SHP77 treated with DMSO at 0.1 percent for 48 hours (cell line): ENCODE measurements at regions not wholly inside any gene's neighbourhood (a gene's known extent, or its start where the extent isn't known, plus 50 kb on each side); places are given as distances from the start of the nearest gene placed in this dataset.
"Not testable (repeated sequence)": the region's sequence is repeated elsewhere in the genome, so short reads cannot be mapped to it uniquely, and the experiment has no call there.

Experiments used
- DNase-seq: peaks from one replicate; lab custom pipeline; 2025; lab: John Stamatoyannopoulos, UW

DNA sequence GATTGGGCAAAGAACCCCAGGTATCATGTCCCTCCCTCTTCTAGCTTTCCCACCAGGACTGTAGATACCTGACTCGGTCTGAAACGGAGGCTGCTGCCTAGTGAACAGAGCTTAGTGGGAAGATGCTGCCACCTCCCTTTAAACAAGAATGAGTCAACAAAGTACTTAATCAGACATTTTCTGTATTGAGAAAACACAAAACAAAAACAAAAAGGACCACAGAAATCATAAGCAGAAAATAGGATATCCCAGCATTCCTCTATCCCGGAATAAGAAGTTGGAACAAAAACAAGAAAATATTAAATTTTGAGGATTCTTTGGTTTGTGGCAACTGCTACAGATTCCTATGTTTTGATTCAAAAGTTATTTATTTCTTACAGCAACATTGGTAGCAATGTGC is 51.7 kb upstream of the COL8A1 start:
- no peak for DNase-seq

DNA sequence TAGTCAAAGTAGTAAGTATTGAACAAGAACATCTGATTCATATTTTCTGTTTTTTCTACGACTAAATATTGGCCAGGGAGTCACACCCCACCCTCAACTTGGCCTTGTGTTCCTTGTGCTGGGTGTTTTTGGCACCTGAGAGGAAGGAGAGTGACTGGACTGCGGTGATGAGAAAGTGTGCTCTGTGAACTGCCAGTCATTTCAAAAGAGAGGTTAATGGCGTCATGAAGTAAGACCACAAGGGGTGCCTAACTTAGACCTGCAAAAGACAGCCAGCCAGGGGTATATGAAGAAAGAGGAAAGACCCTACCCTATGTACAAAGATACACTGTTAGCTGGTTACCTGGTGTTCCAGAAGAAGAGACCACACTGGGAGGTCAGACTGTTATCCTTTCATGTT is 58.4 kb upstream of the COL8A1 start:
- DNase-seq = no peak

DNA sequence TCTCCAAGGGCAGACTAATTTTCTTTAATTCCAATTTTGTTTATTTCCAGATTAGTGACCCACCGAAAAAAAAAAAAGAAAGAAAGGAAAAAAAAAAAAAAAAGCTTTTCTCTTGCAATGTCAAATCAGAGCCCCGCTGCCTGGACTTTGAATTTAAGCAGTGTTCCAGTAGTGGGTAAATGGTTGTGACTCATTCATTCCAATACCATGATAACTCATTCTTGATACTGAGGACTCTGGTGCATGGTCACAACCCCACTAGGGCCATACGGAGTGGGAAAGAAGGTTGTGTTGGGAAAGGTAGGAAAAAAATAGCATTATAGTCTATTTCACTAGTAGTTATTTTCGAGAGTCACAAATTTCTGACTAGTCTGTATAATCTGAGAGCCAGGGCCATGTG is 59.1 kb upstream of the COL8A1 start:
- no peak for DNase-seq

DNA sequence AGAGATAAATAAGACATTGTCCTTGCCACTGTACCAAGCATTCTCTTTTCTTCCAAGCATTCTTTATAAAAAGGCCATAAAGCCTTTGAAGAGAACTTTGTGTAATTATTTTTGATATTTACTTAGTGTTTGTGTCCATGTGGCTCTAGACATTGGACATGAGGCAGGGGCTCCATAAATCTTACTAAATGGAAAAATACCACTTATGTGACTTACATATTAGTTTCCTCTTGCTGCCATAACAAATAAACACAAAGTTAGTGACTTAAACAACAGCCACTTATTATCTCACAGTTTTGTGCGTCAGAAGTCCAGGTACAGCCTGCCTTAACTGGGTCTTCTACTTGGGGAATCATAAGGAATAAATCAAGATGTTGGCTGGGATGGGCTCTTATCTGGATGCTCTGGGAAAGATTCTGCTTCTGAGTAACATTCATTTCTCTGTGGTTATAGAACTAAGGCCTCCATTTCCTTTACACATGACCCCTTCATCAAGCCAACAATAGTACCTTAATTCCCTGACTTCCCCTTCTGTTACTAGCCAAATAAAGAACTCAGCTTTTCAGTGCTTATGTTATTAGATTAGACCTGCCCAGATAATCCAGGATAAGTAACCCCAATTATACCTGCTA is 59.9 kb upstream of the COL8A1 start:
- DNase-seq = no peak

DNA sequence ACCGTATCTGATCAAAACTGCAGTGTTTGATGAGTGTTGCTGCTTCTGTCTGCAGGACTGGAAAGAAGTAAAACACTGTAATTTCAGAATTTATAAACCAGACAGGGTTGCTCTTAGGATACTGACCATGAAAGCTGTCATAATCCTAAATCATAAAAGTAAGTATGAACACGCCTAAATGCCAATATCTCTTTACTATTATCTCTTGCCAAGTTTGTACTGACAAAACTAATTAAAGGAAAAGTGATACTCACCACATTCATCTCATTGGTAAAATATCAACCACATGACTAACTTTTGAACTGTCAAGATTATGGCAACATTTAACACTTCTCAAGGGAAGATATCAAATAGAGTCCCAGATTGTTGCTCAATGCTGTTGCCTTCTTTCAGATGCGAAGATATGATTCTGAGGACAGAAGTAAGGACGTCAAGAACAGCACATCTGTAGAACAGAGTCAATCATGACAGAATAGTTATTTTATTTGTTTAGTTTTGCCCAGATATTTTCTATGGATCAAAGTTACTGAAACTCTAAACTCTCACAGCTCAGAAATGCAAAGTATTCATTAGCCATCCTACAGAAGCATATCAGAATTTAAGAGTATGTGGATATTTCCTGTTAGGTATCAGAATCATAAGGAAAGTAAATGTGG is 61.4 kb upstream of the COL8A1 start:
- no peak for DNase-seq

DNA sequence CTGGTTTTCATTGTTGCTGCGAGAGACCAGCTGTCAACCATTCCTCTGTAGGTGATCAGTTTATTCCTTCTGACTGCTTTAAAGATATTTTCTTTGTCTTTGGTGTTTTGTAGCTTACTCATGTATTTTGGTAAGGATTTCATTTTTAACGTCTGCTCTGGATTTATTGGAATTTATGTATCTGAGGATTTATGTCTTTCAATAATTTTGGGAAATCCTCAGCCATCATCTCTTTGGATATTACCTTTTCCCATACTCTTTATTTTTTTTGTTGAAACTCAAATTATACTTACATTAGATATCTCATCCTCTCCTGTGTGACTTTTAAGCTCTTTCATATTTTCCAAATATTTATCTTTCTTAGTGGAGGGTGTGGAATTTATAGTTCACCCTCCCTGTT is 62.7 kb upstream of the COL8A1 start:
- DNase-seq = no peak

DNA sequence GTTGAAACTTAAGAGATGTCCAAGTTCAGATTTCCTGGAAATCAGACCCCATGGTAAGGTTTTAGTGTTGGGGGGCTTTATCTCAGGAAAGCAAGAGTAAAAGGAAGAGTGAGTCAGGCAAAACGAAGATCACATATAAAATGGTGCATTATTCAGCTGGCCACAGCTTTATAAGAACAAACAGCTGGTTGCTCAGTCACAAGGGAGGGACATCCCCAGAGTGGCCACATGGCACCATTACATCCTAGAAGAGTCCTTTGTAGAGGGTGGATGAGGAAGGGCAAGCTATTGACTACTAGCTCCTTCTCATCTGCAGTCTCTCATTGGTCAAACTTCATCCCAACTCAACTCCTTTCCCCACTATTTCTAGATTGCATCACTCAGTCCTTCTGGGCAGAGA is 68.3 kb upstream of the COL8A1 start:
- DNase-seq = no peak

DNA sequence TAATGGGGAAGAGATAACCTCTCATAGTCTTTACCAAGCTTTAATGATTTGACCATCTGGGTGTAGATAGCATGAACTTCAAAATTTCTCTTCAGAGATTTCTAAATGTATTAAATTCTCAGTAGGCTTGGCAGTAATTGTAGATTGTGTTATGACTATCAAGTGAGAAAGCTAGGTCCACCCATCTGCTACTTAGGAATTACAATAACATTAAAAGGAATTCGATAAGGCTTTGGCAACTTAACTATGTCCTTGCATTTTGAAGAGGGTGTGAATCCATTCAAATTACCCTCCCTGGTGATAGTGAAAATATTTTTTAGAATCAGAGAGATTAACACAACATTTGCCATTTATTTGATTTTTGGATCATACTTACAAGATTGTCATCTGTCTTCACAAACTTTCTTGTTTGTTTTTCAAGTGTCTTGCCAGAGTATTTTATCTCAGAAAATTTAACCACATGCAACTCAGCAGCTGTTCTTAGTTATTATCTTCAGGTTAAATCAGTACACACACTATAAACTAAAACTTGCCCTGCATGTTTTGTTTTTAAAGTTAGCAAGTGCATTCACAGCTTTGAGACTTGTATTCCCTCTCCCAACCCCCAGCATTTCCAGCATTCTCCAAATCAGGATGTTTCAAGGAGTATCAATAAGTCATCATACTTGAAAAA is 69.6 kb upstream of the COL8A1 start:
- no peak for DNase-seq

DNA sequence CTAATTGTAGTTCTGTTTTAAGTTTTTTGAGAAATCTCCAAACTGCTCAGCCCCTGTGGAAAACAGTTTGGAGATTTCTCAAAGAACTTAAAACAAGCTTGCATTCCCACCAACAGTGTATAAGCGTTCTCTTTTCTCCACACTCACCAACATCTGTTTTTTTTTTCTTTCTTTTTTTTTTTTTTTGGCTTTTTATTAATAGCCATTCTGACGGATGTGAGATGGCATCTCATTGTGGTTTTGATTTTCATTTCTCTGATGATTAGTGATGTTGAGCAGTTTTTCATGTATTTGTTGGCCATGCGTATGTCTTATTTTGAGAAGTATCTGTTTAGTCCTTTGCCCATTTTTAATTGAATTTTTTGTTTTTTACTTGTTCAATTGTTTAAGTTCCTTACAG is 73.1 kb upstream of the COL8A1 start:
- no peak for DNase-seq

DNA sequence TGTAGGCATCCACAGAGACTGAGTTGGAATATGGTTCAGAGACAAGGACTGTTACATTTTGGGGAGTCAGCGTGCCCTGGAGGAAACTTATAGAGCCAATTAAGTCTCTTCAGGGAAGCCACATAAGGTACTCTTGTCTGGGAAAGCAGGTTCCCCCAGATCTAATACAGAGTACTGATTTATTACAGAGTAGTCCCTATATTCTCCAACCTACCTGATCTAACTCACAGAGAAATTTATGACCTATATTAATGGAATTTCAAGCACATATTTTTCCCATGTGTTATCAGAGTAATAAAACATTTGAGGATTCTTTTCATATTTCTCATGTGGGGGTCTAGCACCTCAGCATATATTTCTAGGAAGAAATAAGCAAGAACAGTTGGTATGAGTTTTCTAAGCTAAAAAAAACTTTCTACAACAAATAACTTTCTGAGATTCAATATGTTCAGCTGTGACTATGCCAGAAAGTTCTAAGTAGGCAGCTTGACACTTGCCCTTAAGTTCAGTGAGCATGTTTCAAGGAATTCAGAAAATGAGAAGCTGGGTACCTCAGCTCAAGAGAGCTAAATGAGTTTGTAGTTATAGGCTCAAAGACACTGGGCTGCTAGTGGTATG is 75.3 kb upstream of the COL8A1 start:
- no peak for DNase-seq

DNA sequence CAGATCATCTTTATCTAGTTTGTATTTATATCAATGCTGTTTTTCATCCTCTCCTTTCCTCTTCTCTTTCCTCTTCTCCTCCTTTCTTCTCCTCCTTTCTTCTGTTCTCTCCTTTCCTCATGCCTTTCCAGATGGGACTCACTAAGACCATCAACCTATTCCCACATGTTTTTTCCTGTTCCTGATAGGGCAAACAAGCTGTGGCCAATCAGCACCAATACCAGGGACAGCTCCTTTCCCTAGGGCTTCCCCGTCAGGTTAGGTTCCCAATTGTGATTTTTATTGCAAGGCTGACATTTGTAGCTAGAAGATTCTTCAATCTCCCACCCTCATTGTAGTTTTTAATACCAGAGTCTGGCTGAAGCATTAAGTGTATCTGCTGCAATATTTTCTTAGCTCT is 76.3 kb upstream of the COL8A1 start:
- DNase-seq = no peak

DNA sequence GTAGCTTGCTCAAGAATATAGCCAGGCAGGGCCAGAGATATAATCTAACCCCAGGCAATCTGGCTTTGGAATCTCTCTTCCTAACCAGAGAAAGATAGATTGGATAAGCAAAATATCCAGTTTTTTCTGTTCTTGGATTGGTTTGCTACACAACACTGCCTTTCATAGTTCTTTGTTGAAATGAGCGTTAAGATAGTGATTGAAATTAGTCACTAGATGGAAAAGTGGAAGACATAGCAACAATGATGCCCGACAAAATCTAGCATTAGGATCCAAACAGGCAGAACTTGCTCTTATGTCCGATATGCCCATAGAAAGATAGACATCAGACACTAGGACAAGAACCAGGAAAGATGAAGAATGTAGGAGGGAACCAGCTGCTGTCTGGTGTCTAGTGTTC is 77.3 kb upstream of the COL8A1 start:
- DNase-seq = no peak

DNA sequence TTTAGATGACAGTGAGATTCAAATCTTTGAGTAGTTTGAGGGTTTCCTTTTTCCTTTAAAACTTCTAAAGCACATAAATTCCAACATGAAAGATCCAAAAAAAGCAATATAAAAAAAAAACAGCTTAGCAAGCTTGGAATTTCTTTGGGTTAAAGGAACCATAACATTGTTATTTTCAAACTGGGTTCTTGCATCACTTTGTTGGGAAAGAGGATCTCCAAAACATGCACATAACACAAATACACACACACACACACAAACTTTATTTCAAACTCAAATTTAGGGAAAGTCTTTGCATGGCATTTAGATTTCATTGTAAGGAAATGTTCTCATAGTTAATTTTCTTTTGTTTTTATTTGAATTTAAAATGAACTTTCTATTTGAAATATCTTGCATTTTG is 79.2 kb upstream of the COL8A1 start:
- no peak for DNase-seq

DNA sequence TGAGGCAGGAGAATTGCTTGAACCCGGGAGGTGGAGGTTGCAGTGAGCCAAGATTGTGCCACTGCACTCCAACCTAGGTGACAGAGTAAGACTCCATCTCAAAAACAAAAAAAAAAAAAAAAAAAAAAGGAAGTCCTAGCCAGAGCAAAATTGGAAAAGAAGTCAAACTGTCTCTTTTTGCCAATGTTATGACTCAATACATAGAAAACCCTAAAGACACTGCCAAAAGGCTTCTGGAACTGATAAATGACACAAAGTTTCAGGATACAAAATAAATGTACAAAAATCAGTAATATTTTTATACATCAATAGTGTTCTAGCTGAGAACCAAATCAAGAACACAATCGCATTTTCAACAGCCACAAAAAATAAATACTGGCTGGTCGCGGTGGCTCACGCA is 82.5 kb upstream of the COL8A1 start:
- DNase-seq = not testable (repeated sequence)

DNA sequence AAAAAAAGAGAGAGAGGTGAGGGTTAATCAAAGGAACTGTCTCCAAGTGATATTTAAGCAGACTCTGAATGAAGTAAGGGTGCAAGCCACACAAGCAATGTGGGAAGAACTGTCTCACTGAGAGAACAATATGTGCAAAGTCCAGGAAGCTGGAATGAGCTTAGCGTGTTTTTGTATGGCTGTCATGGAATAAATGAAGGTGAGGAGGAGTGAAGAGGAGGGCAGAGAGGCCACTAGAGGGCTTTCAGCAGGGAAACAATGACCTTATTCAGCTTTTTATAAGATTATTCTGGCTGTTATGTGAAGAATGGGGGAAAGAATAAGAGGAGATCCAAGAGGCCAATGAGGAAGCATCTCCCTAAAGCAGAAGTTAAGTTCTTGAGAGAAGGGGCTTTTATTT is 86.9 kb upstream of the COL8A1 start:
- DNase-seq = no peak

DNA sequence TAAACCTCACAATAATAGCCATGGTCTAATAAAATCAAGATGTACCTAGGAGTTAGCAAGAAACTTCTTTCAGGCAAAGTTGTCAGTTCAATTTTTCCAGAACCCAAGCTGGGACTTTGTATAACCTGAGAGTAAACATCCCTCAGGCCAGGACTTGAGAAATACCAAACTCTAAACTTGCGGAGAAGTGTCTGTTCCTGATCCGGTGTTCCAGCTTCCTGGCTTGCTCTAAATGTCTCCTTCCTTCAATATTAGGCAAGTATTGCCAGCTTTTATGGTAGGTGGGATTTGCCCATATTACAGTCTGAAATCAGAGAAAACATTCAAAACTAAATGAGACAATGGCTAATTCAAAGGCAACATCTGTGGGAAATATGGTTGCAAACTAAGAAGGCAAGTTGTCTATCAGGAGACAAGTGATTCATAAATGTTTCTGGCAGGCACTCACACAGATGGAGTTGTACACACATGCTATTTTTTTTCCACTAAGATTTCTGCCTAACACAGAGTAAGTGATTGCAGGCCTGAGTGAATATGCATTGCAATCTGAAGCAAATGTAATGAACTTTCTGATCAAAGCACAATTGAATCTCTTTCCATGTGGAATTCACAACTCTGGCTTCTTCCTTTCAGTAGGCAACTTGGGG is 88.3 kb upstream of the COL8A1 start:
- DNase-seq = no peak

DNA sequence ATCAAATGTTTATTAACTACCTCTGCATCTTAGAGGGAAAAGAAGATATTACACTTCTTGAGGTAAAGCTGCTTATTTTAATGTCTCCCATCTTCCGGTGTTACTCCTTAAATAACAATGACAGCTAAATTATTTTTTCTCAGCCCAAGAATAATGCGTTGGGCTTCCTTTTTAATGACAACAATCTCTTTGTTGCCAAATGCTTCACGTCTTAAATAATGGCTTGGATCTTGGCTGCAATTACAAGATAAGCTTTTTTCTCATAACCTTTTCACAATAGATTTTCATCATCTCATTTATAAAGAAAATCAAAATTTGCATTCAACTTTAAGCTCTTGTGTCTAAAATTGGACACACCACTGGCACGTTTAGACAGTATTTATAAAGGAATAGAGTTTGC is 89.2 kb upstream of the COL8A1 start:
- DNase-seq = no peak

DNA sequence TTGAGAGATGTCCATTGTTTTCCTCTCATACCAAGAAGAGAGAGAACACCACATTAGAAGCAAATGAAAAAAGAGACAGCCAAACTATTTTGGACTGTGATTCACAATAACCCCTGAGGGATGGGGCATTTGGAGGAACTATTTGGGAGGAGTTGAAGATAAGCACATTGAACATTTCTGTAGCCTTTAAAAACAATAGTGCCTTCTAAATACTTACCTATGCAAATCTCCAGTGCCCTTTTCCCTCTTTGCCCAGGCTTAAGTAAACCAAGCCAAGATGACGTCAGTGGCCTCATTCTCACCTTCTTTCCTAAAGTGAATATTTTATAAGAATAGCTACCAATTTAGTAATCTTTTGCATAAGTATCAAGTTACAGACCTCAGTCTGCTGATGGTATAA is 89.7 kb upstream of the COL8A1 start:
- DNase-seq = no peak

DNA sequence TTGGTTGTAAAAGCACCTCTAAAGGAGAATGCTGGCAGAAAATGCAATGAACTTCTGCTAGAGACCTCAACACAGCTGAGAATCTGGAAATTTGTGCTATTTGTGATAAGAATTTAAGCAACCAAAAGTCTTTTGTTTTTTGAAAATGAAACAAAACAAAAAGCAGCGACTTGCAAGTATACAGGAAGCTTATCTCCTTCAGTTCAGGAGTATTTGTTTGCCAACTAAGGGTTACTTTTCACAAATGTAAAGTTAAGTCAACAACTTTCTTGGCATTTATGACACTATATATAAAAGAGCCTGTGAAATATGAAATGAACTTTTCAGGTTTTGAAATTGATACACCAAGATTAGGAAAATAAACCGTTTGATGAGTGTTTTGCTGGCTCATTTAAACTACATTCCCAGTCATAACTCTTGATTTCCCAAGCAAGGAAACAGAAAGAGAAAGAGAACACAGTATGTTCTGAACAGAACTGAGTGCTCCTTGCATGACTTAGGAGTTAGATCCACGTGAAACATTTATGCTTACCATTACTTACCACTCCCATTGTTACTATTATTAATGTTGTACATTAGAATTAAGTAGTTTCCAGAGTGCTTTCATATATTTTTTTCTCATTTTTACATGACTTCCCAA is 92.3 kb upstream of the COL8A1 start:
- DNase-seq = no peak

DNA sequence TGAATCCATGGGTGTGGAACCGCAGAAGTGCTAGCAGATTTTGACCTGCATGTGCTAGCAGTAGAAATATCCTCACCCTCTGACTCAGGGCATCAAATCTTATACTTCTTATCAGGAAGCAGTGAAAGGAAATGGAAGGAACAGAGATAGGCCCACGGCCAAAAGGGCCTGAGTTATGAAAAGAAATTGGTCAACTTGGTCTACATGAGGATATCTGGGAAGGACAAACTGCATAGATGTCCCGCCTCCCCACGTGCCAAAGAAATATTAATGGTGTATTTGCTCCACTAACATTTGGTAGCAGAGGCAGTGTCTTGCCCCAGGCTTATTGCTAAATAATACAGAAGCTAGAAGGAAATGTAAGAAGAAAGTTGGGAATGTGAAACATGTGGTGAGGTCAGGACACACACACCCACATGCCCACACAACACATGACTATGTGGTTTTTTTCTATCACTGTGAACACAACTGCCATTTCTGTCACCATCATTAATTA is 93.6 kb upstream of the COL8A1 start:
- DNase-seq = no peak

DNA sequence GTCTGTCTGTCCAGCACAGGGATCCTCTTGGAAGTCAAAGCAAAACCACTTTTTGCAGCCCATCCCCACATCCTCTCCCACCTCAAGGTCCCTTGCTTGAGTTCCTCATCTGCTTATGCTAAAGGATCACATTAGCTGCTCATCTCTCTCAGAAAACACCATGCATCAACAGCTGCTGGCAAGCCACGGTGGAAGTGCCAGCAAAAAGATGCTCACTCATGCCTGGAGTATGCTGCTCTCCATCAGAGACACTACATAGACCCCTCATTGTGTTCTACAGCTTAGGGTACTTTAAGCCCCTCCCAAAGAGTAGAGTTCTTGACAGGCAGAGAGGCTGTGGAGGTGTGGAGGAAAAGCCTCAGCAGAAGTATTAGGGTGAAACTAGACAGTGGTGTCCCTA is 94.6 kb upstream of the COL8A1 start:
- no peak for DNase-seq
